ENCODE measurements at regions not wholly inside any gene's neighbourhood (a gene's known extent, or its start where the extent isn't known, plus 50 kb on each side); places are given as distances from the start of the nearest gene placed in this dataset.

GRCh38 chr13:107291875-107292274 lies 723.9 kb upstream of the ARGLU1 start:
- H3K9me3 ChIP-seq: no peaks in the 10 kb centered on the region
- no peak overlapping the region for H2AFZ ChIP-seq (ENCODE audit: low read depth)
- H3K4me3 ChIP-seq (ENCODE audit: low read depth in 2 of 2, low read length in 1 of 2): no peak overlapping the region
- POLR2A ChIA-PET: no interaction called here
- H3K4me2 ChIP-seq: no peak overlapping the region
- H3K9ac ChIP-seq: no peak overlapping the region
- no peaks in the 10 kb centered on the region for H3K27me3 ChIP-seq (ENCODE audit: insufficient read depth)
- H3K9me2 ChIP-seq: no peaks in the 10 kb centered on the region
- H3K79me2 ChIP-seq (ENCODE audit: insufficient read depth): no peaks in the 10 kb centered on the region
- no peak for DNase-seq
- TF ChIP-seq MEF2A (IDR thresholded peaks at IDR 0.05; ENCODE audit: borderline replicate concordance, low read depth): no peak
- no peak for TF ChIP-seq EP300 (IDR thresholded peaks at IDR 0.05; ENCODE audit: borderline replicate concordance in 1 of 2, low read depth in 1 of 2, low read length in 1 of 2)
- no peak for TF ChIP-seq GATA2 (CRISPR knock-in tag; IDR thresholded peaks at IDR 0.05)
- TF ChIP-seq PBX3 (IDR thresholded peaks at IDR 0.05): no peak
- TF ChIP-seq REST (IDR thresholded peaks at IDR 0.05; ENCODE audit: low read depth, low read length): no peak
- TF ChIP-seq TAF1 (IDR thresholded peaks at IDR 0.05; ENCODE audit: borderline replicate concordance, low read depth, low read length): no peak
- TF ChIP-seq ELF1 (IDR thresholded peaks at IDR 0.05): no peak
- TF ChIP-seq EZH2phosphoT487 (IDR thresholded peaks at IDR 0.05; ENCODE audit: borderline replicate concordance, low read depth): no peak
- H3F3A ChIP-seq (replicated peaks; ENCODE audit: insufficient read depth): peaks cover 8% of the 10 kb centered on the region
- no peaks in the 10 kb centered on the region for H3K36me3 ChIP-seq (replicated peaks in 1 of 2; ENCODE audit: control insufficient read depth in 1 of 2, insufficient read depth in 2 of 2, low read length in 1 of 2)
- H3K27ac ChIP-seq (ENCODE audit: low read depth in 2 of 2, low read length in 1 of 2): no peak overlapping the region
- CTCF ChIA-PET: interaction anchor here (1.4 kb wide), 1 partner anchor 13 kb away, joined by 3 read pairs; no protein-coding TSS in a partner anchor
- H3K4me1 ChIP-seq (ENCODE audit: control insufficient read depth in 1 of 2, insufficient read depth in 2 of 2, low read depth in 1 of 2, low read length in 1 of 2): no peaks in the 10 kb centered on the region; a peak in 1 of 4 replicates
- no peaks in the 10 kb centered on the region for H4K20me1 ChIP-seq (ENCODE audit: insufficient read depth)

- Histone ChIP-seq H3K27me3 (ENCODE audit: insufficient read depth) (no peaks in the 10 kb centered on the region), H3K9me2 (no peaks in the 10 kb centered on the region), H2AFZ (ENCODE audit: low read depth) (no peak overlapping the region), H3K79me2 (ENCODE audit: insufficient read depth) (no peaks in the 10 kb centered on the region), H3K9ac (no peak overlapping the region), H3K4me3 (ENCODE audit: low read depth in 2 of 2, low read length in 1 of 2) (no peak overlapping the region), H4K20me1 (ENCODE audit: insufficient read depth) (no peaks in the 10 kb centered on the region), H3K4me2 (no peak overlapping the region), H3F3A (replicated peaks; ENCODE audit: insufficient read depth) (no peaks in the 10 kb centered on the region), H3K36me3 (replicated peaks in 1 of 2; ENCODE audit: control insufficient read depth in 1 of 2, insufficient read depth in 2 of 2, low read length in 1 of 2) (no peaks in the 10 kb centered on the region), H3K9me3 (no peaks in the 10 kb centered on the region), H3K27ac (ENCODE audit: low read depth in 2 of 2, low read length in 1 of 2) (peak overlapping the region in 1 of 2 experiments; percentile 23; a peak in 2 of 4 replicates), H3K4me1 (ENCODE audit: control insufficient read depth in 1 of 2, insufficient read depth in 2 of 2, low read depth in 1 of 2, low read length in 1 of 2) (no peaks in the 10 kb centered on the region; a peak in 1 of 4 replicates)
- no peak for DNase-seq
- ChIA-PET POLR2A (no interaction called here), CTCF (interaction anchor here (1.3 kb wide), 1 partner anchor 13 kb away, joined by 3 read pairs; no protein-coding TSS in a partner anchor)
- TF ChIP-seq SIN3A (IDR thresholded peaks at IDR 0.05; ENCODE audit: borderline replicate concordance, low read depth, low read length) (no peak), CTCF (IDR thresholded peaks at IDR 0.05) (no peak), YY1 (IDR thresholded peaks at IDR 0.05; ENCODE audit: low read depth) (no peak), CHD2 (IDR thresholded peaks at IDR 0.05; ENCODE audit: low read length, partially characterized antibody) (no peak), ELF1 (IDR thresholded peaks at IDR 0.05) (no peak), JUND (IDR thresholded peaks at IDR 0.05) (no peak), TEAD4 (IDR thresholded peaks at IDR 0.05; ENCODE audit: borderline replicate concordance, insufficient read depth) (no peak), EZH2phosphoT487 (IDR thresholded peaks at IDR 0.05; ENCODE audit: borderline replicate concordance, low read depth) (no peak), GABPA (IDR thresholded peaks at IDR 0.05; ENCODE audit: low read depth) (no peak), MAX (IDR thresholded peaks at IDR 0.05; ENCODE audit: low read depth) (no peak), RXRA (IDR thresholded peaks at IDR 0.05; ENCODE audit: borderline replicate concordance, low read depth) (no peak), MEF2A (IDR thresholded peaks at IDR 0.05; ENCODE audit: borderline replicate concordance, low read depth) (no peak), ZBTB33 (IDR thresholded peaks at IDR 0.05; ENCODE audit: borderline replicate concordance, low read depth) (no peak), RFX5 (IDR thresholded peaks at IDR 0.05; ENCODE audit: low read length) (no peak), TCF12 (IDR thresholded peaks at IDR 0.05) (no peak)
- 42% methylated on average over 5 of the region's 5 CpGs for WGBS (ENCODE audit: low lambda C conversion rate)
These were observed 721.6 kb upstream of the ARGLU1 start for GRCh38 chr13:107289540-107289939.
